HG02943 (cell line): ENCODE measurements at regions not wholly inside any gene's neighbourhood (a gene's known extent, or its start where the extent isn't known, plus 50 kb on each side); places are given as distances from the start of the nearest gene placed in this dataset.

Source experiments
- ATAC-seq: cut with Tn5 transposase; IDR thresholded peaks from one replicate; pipeline ENCODE4 v1.9.1; 2021; ENCODE audit warnings: mild to moderate bottlenecking, low read depth, moderate library complexity; ENCODE audit not compliant: unreplicated experiment

DNA sequence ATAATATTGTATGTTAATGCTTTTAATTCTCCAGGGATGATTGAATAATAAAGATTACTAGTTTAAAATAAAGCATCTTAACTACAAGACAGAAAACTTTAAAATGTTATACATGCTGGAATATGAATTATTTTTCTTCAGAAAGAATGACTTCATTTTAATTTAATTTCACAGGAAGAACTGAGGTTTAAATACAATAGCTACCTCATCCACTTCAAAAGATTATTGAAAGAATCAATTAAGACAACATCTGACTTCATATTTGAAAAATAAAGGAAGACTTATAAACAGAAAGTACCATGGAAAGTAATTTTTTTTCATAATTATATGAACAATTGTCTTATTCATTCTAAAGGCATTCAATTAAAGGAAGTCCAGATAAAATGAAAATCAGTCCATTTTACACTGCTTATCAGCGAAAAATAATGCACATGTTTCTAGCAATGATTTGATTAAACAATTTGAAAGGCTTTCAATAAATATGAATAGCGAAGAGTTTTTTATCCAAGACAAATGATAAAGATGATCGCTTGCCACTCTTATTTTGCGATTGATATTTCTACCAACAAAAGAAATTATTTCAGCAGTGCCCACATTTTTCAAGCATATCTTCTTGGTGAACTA lies 368.5 kb upstream of the OPRM1 start:
- ATAC-seq = no peak

DNA sequence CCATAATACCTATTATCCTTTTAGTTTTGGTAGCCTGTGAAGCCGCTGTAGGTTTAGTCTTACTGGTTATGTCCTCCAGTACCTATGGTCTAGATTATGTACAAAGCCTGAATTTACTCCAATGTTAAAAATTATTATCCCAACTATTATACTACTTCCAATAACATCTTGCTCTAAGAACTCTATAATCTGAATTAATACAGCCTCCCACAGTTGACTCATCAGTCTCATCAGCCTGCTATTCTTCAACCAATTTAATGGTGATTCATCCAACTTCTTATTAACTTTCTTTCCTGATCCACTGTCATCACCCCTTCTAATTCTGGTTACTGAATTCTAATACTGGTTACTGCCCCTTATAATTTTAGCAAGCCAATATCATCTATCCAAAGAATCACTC lies 370.3 kb upstream of the OPRM1 start:
- ATAC-seq = no peak

DNA sequence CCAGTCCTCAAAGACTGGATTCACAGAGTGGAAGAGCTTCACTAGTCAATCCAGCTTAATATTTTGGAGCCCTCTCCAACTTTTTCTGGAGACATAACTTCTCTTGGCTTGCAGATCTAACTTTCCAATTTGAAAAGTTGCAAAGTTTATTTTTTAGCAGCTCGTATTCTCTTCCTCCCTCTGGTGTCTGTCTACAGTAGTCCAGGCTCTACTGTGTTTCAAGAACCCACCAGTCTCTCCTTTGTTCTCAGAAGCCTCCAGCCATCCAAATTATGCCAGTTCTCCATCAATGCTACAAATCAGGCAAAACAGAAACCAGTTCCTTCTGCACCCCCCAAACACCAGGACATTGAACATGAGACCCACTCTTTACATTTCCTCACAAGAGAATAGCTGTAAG lies 376.1 kb upstream of the OPRM1 start:
- ATAC-seq = no peak

DNA sequence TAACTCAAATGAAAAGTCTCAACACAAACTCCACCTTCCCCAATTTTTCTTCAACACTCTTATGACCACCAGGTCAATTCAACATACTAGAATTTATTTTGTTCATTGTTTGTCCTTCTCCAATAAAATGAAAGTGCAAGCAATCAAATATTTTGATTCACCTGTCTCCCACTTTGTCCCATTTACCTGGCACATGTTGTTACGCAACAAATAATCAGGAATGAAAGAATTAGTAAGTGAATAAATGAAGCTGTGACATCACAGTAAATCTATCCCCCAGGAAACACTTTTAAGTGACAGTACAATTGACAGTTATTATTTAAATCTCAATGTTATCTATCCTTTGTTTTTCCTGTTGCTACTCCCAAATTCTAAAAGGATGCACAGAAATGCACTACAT lies 393.7 kb upstream of the OPRM1 start:
- no peak for ATAC-seq

DNA sequence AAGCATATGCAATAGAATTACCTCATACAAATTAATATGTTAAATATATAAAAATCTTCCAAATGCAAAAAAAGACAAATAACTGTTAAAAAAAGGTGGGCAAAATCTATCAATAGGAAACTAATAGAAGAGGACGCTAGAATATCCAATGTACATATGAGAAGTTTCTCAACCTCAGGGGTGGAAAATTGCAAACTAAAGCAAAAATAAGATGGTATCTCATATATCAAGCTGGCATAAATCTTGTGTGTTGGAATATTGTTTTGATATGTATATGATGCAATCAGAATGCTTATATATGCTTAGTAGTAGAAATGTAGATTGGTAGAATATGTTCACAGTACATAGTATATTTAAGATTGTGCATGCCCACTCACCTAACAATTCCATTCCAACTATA lies 395.0 kb upstream of the OPRM1 start:
- ATAC-seq = no peak

DNA sequence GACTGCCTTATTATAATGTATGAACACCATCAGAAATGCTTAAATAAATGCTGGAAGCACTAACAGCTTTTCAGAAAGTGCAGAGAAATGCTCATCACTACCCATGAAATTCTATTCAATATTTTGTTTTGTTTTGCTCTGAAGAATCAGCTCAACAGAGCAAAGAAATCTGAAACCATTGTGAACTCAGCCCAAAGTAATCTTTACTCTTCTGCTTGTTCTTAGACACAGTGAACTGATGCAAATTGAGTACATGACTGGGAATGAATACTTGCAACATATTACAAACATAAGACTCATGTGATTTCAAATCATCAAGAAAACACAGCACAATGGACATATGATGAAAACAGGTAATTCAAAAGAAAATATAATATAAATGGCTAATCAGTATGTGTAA lies 404.6 kb upstream of the OPRM1 start:
- ATAC-seq = no peak

DNA sequence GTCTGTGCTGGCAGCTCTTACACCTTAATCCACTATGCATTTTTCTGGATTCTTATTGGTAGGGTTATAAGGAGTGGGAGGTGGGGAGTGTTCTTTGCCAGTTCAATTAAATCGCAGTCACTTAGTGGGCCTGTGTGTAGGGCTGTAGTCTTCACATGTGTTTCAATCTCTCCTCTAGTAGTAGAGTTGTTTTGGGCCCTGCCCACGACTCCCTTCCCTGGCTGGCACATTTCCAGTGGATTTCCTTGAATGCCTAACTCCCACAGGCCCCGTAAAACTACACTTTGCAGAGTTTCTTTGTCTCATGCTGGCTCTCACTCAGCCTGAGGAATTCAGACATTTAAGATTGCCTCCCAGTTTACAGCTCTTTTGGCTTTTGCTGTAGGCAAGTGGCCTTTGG lies 414.0 kb upstream of the OPRM1 start:
- no peak for ATAC-seq

DNA sequence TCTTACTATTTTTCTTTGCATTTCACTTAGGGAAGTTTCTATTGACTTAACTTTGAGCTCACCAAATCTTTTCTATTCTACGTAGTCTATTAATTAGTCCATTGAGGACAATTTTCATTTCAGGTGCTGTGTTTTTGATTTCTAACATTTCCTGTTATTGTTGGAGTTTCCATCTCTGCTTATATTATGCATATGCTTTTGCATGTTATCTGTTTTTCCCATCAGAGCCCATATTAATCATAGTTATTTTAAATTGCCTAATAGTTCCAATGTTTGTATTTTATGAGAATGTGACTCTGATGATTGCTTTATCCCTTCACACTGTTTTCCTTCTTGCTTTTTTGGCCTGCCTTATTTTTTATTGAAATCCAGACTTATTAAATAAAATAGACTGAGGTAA lies 414.5 kb upstream of the OPRM1 start:
- ATAC-seq = no peak

DNA sequence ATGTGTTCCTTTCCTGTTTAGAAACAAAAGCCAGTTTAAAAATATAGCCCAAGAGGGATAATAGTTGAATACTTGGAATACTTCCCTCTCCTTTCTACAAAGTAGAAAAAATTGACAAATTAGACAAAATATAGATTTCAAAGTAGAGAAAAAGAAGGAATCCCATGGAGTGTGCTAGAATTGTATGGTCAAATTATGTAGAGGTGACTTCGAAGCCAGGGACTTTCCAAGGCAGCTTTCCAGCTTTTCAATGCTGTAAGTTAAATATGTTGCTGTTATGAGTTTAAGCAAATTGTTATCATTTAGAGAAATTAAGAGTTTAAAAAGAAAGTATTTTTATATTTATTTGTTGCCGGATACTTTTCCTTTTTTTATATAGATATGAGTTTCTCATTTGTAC lies 415.5 kb upstream of the OPRM1 start:
- ATAC-seq = no peak

DNA sequence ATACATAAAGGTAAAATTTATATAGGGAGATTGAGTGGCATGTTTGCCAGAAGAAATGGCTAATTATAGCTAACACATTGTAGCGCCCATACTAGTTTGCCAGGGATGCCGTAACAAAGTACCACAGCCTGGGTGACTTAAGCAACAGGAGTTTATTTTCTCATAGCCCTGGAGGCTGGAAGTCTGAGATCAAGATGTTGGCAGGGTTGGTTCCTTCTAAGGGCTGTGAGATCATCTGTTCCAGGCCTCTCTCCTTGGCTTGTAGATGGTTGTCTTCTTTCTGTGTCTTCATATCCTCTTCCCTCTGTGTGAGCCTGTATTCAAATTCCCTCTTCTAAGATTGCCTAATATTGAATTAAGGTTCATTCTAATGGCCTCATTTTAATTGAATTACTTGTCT lies 417.5 kb upstream of the OPRM1 start:
- ATAC-seq = no peak

DNA sequence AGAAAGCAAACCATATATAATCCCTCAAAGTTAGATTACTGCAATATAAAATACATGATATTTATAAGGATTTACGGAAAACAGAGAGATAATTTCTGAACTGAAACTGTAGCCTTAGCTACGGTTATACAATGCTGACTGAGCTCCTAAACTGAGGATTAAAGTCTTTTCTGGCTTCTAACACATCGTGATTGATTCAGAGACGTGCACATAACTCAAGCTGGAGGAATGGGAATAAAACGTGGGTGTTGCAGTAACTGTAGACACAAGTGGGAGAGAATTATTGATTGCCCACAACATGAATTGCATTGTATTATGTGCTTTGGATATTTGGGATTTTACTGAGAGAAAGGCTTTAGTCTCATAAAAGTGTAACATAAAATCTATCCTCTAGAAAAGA lies 418.0 kb upstream of the OPRM1 start:
- no peak for ATAC-seq

DNA sequence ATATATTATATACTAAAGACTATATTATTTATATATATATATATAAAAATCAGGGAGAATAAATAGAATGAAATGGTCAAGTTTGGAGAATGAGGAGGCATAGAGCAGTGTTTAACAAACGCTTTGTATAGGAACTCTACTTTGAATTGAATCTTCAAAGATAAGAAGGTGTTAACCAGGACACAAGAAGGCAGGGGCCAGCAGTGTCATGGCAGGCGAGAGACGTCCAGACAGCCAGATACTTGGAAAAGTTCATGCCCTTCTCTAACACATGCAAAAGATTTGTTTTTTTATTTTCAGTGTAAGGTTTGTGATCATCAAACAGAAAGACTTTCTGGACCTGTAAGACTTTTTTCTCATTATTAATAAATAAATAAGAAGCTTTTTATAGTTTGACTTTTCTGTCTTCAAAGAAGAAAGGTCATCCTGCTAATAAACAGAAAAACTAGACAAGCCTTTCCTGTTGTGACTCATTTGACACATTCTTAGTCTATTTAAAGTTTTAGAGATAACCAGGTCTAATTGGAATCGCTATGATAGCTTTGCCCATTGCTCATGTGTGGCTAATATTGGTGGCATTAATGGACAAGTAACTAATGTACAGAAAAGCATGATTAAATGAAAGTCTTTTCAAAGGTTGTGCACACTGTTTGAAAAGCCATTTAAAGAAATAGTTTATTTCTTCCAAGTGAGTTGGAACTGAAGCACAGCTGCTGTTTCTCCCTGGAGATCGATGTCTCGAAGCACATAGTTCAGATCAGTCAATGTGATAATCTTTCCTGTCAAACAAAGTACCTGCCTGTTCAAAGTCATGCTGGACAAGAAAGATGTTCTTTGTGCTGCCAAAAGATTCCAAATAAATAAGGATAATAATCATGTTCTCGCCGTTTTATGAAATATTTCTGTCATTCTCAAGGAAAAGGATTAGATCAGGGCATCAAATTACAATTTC lies 420.4 kb upstream of the OPRM1 start:
- no peak for ATAC-seq

DNA sequence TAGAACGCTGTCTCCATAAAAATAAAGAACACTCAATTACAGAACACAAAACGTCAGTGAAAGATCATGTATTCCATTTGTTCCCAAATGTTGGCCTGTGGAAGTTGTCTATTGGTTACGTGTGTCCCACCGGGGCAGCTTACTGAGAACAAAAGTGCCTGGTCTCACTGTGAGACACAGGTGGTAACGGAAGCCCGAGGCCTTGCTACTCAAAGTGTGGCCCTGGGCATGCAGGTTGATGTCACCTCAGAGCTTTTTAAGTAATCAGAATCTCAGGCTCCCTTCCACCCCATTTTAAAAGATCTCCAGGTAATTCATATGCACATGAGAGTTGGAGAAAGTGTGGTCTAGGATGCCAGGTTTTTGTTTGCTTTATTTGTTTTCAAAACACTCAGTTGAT lies 422.5 kb upstream of the OPRM1 start:
- ATAC-seq = no peak

DNA sequence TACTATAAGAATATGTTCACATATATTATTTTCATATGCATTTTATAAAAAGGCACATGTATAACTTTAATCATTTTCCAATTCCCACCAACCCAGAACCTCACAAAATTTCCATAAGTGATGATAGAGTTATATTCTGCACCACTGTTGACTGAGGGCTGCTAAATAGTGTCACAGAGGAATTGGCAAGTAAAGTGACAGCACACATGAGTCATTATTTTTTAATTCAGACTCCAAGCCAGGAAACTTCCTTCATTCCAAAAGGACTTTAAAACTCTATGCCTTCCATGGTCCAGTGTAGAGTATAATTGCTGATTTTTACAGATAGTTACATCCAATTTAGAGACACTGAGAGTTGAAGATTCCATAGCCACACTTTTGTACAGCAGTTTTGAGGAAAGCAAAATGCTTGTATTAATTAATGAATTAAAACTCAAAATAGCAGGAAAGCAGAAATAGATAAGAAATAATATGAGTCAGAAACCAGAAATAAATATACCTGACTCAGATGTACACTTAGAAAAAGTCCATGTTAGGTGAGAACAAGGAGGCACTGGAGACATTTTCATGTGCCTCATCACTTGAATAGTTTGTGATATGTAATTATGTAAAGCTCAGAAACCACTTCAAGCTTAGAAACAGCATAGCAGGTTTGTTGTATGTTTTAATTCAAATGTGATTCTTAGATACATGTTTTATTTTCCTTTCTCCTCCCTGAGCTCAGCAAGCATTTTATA lies 425.2 kb upstream of the OPRM1 start:
- ATAC-seq = no peak

DNA sequence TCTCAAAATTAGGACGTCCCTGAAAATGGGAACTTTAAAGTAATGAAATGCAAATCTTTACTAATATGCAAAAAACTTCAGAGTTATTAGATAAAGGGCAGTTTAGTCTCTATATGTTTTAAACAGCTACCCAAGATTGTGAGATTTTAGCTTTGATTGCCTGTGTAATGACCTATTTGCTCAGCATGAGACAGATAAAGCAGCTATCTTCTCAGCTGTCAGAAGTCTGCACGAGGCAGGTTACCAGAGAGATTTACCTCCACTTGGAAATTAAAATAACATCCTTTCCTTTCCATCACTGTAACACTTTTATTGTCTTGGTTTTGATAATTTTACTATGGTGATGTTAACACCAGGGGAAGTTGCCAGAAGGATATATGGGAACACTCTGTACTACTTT lies 436.6 kb upstream of the OPRM1 start:
- no peak for ATAC-seq

DNA sequence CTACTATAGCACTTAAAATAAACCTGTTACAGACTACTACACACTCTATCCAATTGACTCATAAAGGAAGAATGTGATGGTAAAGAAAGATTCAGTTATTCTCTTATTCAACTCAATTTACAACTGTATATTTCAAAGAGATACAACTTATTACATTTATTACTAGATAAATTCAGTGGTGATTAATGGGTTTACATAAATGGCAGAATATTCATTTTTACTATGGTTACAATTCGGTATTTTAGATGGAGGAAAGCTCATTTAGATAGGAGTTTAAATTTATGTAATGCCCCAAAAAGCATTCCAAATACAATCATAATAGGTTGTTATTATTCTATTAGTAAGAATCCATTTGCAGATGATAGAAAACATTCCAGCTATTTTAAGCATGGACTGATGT lies 439.1 kb upstream of the OPRM1 start:
- ATAC-seq = no peak

DNA sequence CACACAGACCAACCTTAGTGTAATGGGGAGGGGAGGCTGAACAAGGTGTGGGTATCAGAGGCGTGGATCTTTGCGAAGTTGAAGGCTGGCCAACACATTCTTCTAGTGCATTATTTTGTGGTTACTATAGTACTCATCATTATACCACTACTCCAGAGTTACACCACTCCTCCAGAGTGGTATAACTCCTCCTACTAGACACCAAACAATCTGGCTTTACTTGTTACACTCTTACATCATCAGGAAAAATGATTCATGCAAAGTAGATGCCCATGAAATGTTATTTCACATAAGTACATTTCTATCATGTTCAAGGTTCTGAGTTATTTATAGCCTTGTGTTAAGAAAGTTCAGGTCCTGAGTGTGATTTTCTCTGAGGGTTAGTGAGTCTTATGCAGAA lies 443.1 kb upstream of the OPRM1 start:
- ATAC-seq = no peak

DNA sequence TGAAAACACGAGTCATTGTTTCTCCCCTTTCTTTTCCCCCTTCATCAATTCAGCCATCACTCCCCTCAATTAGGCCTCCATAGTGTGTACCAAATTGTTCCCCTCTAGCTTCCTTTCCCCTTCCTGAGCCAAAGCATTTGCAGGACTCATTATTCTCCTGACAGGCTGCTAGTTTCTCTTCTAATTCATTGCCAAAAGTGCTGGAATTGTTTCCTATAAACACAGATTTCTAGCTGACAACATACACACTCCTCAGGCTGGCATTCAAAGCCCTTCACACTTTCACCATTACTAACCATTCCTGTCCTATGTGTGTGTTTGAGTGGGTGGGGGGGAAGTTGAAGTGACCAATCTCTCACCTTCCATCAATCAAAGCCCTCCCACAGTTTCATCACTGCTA lies 444.2 kb upstream of the OPRM1 start:
- no peak for ATAC-seq

DNA sequence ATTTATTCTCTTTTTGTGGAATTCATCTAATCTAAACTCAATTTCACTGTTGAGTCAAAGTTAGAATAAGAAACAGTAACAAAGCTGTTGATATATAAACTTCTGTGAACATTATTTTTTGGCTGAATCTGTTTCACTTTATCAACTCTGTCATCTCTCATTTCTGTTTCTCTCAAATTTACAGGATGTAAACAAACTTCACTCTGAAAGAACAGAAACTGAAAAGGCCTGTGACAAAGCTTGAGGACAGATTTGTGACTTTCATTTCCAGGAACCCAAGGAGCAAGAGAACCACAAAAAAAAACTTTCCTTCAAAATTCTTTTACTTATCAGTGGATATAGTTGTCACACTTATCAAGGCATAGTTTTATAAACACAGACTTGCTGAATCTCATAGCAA lies 447.9 kb upstream of the OPRM1 start:
- no peak for ATAC-seq

DNA sequence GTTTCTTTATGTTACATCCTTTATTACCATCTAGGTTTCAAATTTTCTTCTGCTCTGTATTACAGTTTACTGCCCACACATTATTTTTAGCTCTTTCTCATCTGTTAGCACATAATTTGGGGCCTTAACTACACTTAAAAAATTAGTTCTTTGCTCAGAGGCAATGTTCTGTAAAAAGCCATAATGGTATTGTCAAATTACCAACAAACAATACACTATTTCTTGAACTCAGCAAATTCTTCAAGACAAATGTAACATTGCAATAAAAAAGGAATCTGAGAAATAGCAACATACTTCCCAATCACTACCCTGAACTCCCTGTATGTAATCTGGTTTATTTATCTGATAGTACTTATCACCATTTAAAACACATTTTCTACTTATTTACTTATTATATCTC lies 448.6 kb upstream of the OPRM1 start:
- ATAC-seq = no peak

DNA sequence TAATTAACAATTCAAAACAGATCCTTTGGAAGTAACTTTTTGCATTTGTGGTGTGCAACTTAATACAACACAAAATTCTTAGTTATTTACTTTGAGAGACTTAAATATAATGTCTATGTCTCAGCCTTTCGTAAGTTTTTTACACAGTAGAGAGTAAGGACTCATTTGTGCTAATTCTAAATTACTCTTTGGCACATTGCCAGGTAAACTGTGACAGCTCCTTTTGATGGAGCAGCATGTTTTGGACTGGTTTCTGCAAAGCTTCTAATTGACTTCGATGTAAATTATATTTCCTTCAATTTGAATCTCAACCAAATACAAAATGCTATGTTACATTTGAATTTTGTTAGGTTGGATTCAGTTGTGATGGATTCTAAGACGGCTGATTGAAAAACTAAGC lies 450.7 kb upstream of the OPRM1 start:
- ATAC-seq = no peak

DNA sequence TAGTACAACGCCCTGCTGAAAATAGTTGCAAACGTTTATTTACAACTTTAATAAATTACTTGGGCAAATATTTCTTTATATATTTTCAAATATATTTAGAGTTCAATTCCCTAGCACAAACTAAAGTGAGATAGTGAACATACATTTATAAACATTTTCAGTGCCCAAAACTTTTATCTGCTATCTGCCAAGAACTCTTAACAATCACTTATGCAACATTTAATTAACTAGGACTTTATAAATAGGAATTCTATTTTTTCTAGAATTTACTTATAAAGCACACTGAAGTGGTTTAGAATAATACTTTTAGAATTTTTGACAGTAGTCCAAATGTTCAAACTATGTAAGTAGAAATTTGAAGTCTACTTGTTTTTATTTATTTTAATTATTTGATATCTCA lies 452.6 kb upstream of the RGS17 start:
- ATAC-seq = no peak
